ENCODE measurements at regions not wholly inside any gene's neighbourhood (a gene's known extent, or its start where the extent isn't known, plus 50 kb on each side); places are given as distances from the start of the nearest gene placed in this dataset.
A peak's percentile ranks its signal among the peaks of the same experiment; 100 is the strongest.

- Histone ChIP-seq H3K27ac (replicated peaks) (no peak overlapping the region), H3K4me3 (replicated peaks; ENCODE audit: insufficient read depth, low read length) (no peak overlapping the region), H3K27me3 (ENCODE audit: insufficient read depth, poor library complexity, severe bottlenecking) (no peaks in the 10 kb centered on the region)
- TF ChIP-seq REST (IDR thresholded peaks at IDR 0.05; ENCODE audit: insufficient replicate concordance, low read depth) (no peak), CTCF (IDR thresholded peaks at IDR 0.05; ENCODE audit: insufficient read depth, low read length) (no peak), GABPA (IDR thresholded peaks at IDR 0.05; ENCODE audit: low read depth) (no peak), POLR2AphosphoS5 (IDR thresholded peaks at IDR 0.05; ENCODE audit: low read depth) (no peak), SPI1 (IDR thresholded peaks at IDR 0.05; ENCODE audit: borderline replicate concordance, low read depth) (no peak)
- DNase-seq (ENCODE audit: low read depth in 1 of 2, low spot score in 1 of 2), result no peak
Observed at GRCh38 chr2:71936076-71937030, 211.3 kb downstream of the CYP26B1 start.

GRCh38 chr2:71935262-71935848 is 212.3 kb downstream of the CYP26B1 start:
- DNase-seq (ENCODE audit: low read depth in 1 of 2, low spot score in 1 of 2), result no peak
- H3K27ac ChIP-seq (replicated peaks), result no peak overlapping the region
- no peaks in the 10 kb centered on the region for H3K27me3 ChIP-seq (ENCODE audit: insufficient read depth, poor library complexity, severe bottlenecking)
- H3K4me3 ChIP-seq (replicated peaks; ENCODE audit: insufficient read depth, low read length), result no peak overlapping the region
- TF ChIP-seq SPI1 (IDR thresholded peaks at IDR 0.05; ENCODE audit: borderline replicate concordance, low read depth) (no peak), CTCF (IDR thresholded peaks at IDR 0.05; ENCODE audit: insufficient read depth, low read length) (no peak), GABPA (IDR thresholded peaks at IDR 0.05; ENCODE audit: low read depth) (no peak), POLR2AphosphoS5 (IDR thresholded peaks at IDR 0.05; ENCODE audit: low read depth) (no peak)

- H3K27me3 ChIP-seq (ENCODE audit: insufficient read depth, poor library complexity, severe bottlenecking), result no peaks in the 10 kb centered on the region
- peak; percentile 58 to 93 for DNase-seq (ENCODE audit: low read depth in 1 of 2, low spot score in 1 of 2)
- no peak overlapping the region for H3K4me3 ChIP-seq (replicated peaks; ENCODE audit: insufficient read depth, low read length)
- peak overlapping the region; percentile 19 for H3K27ac ChIP-seq (replicated peaks)
- TF ChIP-seq CTCF (IDR thresholded peaks at IDR 0.05; ENCODE audit: insufficient read depth, low read length) (no peak), SPI1 (IDR thresholded peaks at IDR 0.05; ENCODE audit: borderline replicate concordance, low read depth) (no peak), GABPA (IDR thresholded peaks at IDR 0.05; ENCODE audit: low read depth) (no peak), POLR2AphosphoS5 (IDR thresholded peaks at IDR 0.05; ENCODE audit: low read depth) (no peak), REST (IDR thresholded peaks at IDR 0.05; ENCODE audit: insufficient replicate concordance, low read depth) (no peak)
Observed at GRCh38 chr2:71934595-71935261, 212.9 kb downstream of the CYP26B1 start.

Data from HL-60 (cell line).